GM12864 (cell line): ENCODE measurements at regions not wholly inside any gene's neighbourhood (a gene's known extent, or its start where the extent isn't known, plus 50 kb on each side); places are given as distances from the start of the nearest gene placed in this dataset.

Experiments used
- DNase-seq: peaks from one replicate; pipeline ENCODE4 v3.0.0-alpha.2; 2011; ENCODE audit warnings: low read depth
- H3K4me3 ChIP-seq: 2 replicates; pipeline ENCODE4 v1.5.1; 2011; ENCODE audit warnings: mild to moderate bottlenecking, low read depth, low read length, control low read depth
- TF ChIP-seq, protein P1 (sequence below): IDR thresholded peaks from 2 replicates; pipeline ENCODE4 v1.5.1; 2011; ENCODE audit warnings: low read depth, mild to moderate bottlenecking, moderate library complexity, low read length, control low read depth, inconsistent platforms; ENCODE audit errors: missing control alignments

DNA sequence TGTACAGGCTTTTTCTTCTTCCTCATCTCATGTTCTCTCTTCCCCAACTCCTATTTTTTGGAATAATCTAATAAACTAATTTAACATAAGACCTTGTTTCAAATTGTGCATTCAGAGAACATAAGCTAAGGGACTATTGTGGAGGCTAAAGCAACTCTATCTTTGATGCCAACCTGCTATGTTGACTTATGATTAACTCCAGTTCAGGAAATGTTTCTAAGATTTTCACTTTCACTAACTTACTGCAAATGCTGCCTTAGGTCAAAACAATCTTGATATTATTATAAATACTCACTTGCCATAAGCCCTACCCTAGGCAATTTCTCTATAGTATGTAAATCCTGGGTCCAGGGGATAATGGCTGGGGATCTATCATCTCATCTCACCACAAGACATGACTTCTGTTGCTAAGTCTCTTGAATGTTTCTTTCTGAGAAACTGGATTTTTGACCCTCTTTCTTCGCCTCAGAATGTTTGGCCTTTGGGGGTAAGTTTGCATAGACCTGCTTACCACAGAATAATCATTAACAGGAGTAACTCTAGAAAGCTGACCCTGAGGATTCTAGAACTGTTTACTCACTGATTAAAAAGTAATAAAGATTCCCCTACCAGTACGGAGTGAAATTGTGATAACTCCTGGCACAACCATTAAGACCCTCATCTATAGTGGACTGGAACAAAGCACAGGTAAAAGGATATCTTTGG is 768.1 kb downstream of the GBE1 start:
- TF ChIP-seq, protein P1, sequence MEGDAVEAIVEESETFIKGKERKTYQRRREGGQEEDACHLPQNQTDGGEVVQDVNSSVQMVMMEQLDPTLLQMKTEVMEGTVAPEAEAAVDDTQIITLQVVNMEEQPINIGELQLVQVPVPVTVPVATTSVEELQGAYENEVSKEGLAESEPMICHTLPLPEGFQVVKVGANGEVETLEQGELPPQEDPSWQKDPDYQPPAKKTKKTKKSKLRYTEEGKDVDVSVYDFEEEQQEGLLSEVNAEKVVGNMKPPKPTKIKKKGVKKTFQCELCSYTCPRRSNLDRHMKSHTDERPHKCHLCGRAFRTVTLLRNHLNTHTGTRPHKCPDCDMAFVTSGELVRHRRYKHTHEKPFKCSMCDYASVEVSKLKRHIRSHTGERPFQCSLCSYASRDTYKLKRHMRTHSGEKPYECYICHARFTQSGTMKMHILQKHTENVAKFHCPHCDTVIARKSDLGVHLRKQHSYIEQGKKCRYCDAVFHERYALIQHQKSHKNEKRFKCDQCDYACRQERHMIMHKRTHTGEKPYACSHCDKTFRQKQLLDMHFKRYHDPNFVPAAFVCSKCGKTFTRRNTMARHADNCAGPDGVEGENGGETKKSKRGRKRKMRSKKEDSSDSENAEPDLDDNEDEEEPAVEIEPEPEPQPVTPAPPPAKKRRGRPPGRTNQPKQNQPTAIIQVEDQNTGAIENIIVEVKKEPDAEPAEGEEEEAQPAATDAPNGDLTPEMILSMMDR, result no peak
- DNase-seq, result no peak

DNA sequence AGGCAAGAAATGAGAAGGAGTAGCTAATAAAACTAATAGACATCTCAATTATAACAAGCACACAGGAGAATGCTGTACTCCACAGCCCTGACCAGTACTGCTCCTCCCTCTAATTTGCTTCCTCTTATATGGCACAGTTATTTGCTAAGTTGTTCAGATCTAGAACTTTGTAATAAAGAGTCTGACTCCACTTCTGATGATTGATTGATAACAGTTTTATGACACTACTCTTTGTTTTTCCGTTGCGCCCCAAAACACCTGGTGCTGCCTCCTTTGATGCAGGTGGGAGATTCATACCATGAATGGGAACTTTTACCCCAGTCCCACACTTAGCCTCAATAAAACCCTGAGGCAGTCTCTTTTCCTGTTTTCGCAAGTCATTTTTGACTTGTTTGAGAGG is 777.7 kb downstream of the GBE1 start:
- DNase-seq, result no peak
- no peak overlapping the region for H3K4me3 ChIP-seq
- TF ChIP-seq, protein P1, result no peak

More for the DNA sequence above, 768.1 kb downstream of the GBE1 start:
- H3K4me3 ChIP-seq, result no peak overlapping the region

DNA sequence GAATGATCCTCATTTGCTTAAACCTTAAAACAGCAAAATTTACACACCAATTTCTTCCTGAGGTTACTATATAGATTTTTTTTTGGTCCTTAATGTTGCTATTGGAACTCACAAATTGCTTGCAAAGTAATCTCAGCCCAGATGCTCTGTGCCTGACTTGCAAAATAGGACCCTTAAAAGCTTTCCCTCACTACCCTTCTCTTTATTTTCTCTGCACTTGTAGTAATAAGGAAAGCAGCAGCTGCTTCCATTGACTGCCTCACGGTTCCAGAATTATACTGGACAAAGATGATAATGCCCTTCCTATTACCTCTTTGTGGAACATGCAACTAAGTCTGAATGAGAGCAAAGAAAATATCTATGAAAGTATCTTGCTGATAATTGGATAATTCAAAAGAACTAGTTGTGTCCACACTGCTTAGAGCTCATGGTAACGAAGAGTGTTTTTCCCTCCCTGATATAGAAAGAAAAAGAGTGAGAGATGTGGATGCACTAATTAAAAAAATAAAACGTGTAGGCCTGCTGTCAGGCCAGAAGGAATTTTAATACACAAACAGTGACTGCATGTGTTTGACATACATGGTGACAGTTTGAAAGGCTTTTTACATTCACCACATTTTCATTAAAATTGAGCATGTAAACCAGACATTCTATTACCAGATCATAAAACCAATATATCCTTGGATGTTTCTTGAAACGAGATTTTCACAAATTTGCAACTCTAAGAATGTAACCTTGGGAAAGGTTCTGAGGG is 783.1 kb downstream of the GBE1 start:
- TF ChIP-seq, protein P1, result no peak
- DNase-seq, result no peak
- no peak overlapping the region for H3K4me3 ChIP-seq

DNA sequence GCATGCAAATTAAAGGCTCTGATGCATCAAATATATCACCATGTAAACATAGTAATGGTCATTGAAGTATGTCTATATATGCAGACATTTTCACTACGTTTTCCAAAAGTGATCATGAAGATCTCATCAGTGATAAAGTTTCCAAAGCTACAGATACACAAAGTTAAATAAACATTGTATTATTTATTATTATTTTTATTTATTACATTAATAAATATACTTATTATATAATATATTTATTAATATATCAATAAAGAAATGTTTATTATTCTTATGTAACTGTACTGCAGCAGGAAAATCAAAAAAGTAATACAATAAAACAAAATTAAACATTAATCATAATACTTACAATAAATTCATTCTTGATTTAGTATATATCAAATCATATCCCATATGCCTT is 791.2 kb downstream of the GBE1 start:
- no peak for DNase-seq
- TF ChIP-seq, protein P1, result no peak
- H3K4me3 ChIP-seq, result no peak overlapping the region

DNA sequence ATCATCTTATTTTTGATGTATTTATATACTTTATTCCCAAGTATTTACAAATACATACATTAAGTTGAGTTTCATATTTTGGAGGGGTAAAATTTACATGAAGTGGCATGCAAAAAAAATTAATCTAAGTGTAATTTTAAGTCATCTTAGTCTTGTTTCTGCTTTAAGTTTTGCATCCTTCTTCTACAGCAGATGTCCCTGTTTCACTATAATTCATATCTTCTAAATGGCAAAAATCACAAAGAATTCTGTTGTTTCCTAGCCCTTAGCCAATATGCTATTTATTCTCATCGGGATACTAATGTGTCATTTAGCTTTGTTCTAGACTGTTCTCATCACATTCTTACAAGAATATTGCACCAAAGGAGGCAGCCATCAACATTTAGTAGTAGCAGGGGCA is 831.9 kb downstream of the GBE1 start:
- TF ChIP-seq, protein P1, result no peak
- no peak for DNase-seq
- no peak overlapping the region for H3K4me3 ChIP-seq

DNA sequence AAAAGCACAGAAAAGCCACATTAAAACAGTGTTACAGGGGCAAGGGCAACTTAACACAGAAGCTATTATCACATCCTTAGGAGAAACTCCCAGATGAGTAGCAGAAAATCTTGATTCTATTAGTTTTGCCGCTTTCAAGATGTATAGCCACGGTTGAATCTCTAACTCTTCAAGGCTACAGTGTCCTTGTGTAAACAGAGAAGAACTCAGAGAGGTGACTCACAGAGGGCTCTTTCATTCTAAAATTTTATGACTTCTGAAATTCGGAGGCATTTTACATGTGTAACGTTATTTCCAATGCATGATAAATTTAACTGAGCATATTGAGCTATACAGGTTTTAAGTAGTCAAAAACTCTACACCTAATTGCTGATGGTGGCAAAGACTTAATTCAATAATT is 846.6 kb downstream of the GBE1 start:
- no peak for DNase-seq

More for the DNA sequence above, 846.6 kb downstream of the GBE1 start:
- no peak overlapping the region for H3K4me3 ChIP-seq
- TF ChIP-seq, protein P1, result no peak
